ENCODE measurements at regions not wholly inside any gene's neighbourhood (a gene's known extent, or its start where the extent isn't known, plus 50 kb on each side); places are given as distances from the start of the nearest gene placed in this dataset.

GRCh38 chr17:77619851-77620250 is 338.7 kb upstream of the TNRC6C start:
- WGBS (ENCODE audit: insufficient coverage, low coverage, missing lambda C conversion rate): 0% methylated on average over 5 of the region's 5 CpGs
- no peaks in the 10 kb centered on the region for H3K36me3 ChIP-seq (ENCODE audit: control insufficient read depth, insufficient read depth, low read length)
- no TSS peak for BruUV-seq (replicated peaks)
- no peaks in the 10 kb centered on the region for H3K79me2 ChIP-seq (ENCODE audit: control insufficient read depth, insufficient read depth, low read length)
- H3K9me1 ChIP-seq (ENCODE audit: control insufficient read depth, insufficient read depth, low read length): no peaks in the 10 kb centered on the region
- no peak overlapping the region for H3K27ac ChIP-seq (ENCODE audit: extremely low read depth, low read depth, low read length)
- ATAC-seq (no peak), DNase-seq (ENCODE audit: extremely low read depth in 1 of 4, low spot score in 3 of 4) (no peak), FAIRE-seq (no peak)
- H3K4me1 ChIP-seq (replicated peaks in 1 of 2; ENCODE audit: control insufficient read depth in 2 of 2, insufficient read depth in 2 of 2, low read length in 2 of 2): no peaks in the 10 kb centered on the region; a peak in 2 of 5 replicates
- H4K20me1 ChIP-seq (replicated peaks; ENCODE audit: control insufficient read depth, insufficient read depth, low read length): no peaks in the 10 kb centered on the region
- no peak overlapping the region for H2AFZ ChIP-seq (ENCODE audit: low read depth, low read length)
- no peaks in the 10 kb centered on the region for H3K9me3 ChIP-seq (replicated peaks; ENCODE audit: control insufficient read depth, insufficient read depth, low read depth, low read length)
- no peak overlapping the region for H3K4me3 ChIP-seq
- ChIA-PET CTCF (ENCODE audit: low intra/inter-chr PET ratio) (no interaction called here), POLR2A (interaction anchor here (1.0 to 2.4 kb wide), 2 partner anchors 9 to 23 kb away, joined by 4 to 10 read pairs; no protein-coding TSS in a partner anchor)
- H3K27me3 ChIP-seq (ENCODE audit: control insufficient read depth in 2 of 2, insufficient read depth in 2 of 2, low read length in 2 of 2): peaks cover 7 to 29% of the 10 kb centered on the region in 2 experiments
- no peak overlapping the region for H3K9ac ChIP-seq (ENCODE audit: insufficient read depth in 1 of 2, low read depth in 2 of 2, low read length in 2 of 2)
- in situ Hi-C loops (cut with MboI) (no loop called here), intact Hi-C loops (cut with micrococcal nuclease) (no loop called here)
- no peak for TF ChIP-seq CHCHD3 (CRISPR knock-in tag; IDR thresholded peaks at IDR 0.05)
- TF ChIP-seq ZNF586 (CRISPR knock-in tag; conservative IDR thresholded peaks at IDR 0.05): no peak
- TF ChIP-seq C11orf30 (IDR thresholded peaks at IDR 0.05; ENCODE audit: low read depth): no peak
- TF ChIP-seq GMEB1 (CRISPR knock-in tag; IDR thresholded peaks at IDR 0.05): no peak
- no peak for TF ChIP-seq ATF2 (CRISPR knock-in tag; IDR thresholded peaks at IDR 0.05)
- TF ChIP-seq ZC3H8 (IDR thresholded peaks at IDR 0.05): no peak
- TF ChIP-seq BMI1 (IDR thresholded peaks at IDR 0.05; ENCODE audit: low read length): no peak
- H3K4me2 ChIP-seq (ENCODE audit: insufficient read depth, low read length): no peak overlapping the region
